ENCODE measurements at regions not wholly inside any gene's neighbourhood (a gene's known extent, or its start where the extent isn't known, plus 50 kb on each side); places are given as distances from the start of the nearest gene placed in this dataset.
"Not testable (repeated sequence)": the region's sequence is repeated elsewhere in the genome, so short reads cannot be mapped to it uniquely, and the experiment has no call there.

- no peak for DNase-seq
Measured at GRCh38 chr20:30593572-30593971, 663.9 kb upstream of the DEFB115 start.

- no peak for DNase-seq
Measured at GRCh38 chr20:30594112-30594511, 663.4 kb upstream of the DEFB115 start.

GRCh38 chr20:30595698-30596097, 661.8 kb upstream of the DEFB115 start:
- no peak for DNase-seq

GRCh38 chr20:30597429-30597828, 660.0 kb upstream of the DEFB115 start:
- DNase-seq, result not testable (repeated sequence)

- DNase-seq, result no peak
Measured at GRCh38 chr20:30598460-30599230, 658.8 kb upstream of the DEFB115 start.

- DNase-seq, result no peak
Measured at GRCh38 chr20:30599990-30600389, 657.5 kb upstream of the DEFB115 start.

- no peak for DNase-seq
Measured at GRCh38 chr20:30601974-30602373, 655.5 kb upstream of the DEFB115 start.

- DNase-seq, result no peak
Measured at GRCh38 chr20:30602424-30602823, 655.0 kb upstream of the DEFB115 start.

- no peak for DNase-seq
Measured at GRCh38 chr20:30606990-30607389, 650.5 kb upstream of the DEFB115 start.

- no peak for DNase-seq
Measured at GRCh38 chr20:30610029-30610693, 647.3 kb upstream of the DEFB115 start.

- no peak for DNase-seq
Measured at GRCh38 chr20:30610751-30611150, 646.7 kb upstream of the DEFB115 start.

GRCh38 chr20:30611239-30611984, 646.1 kb upstream of the DEFB115 start:
- no peak for DNase-seq

GRCh38 chr20:30612344-30612743, 645.1 kb upstream of the DEFB115 start:
- DNase-seq, result no peak

- not testable (repeated sequence) for DNase-seq
Measured at GRCh38 chr20:30621346-30621745, 636.1 kb upstream of the DEFB115 start.

- not testable (repeated sequence) for DNase-seq
Measured at GRCh38 chr20:30624310-30624709, 633.2 kb upstream of the DEFB115 start.

GRCh38 chr20:30629376-30629775, 628.1 kb upstream of the DEFB115 start:
- not testable (repeated sequence) for DNase-seq

GRCh38 chr20:30630761-30631160, 626.7 kb upstream of the DEFB115 start:
- DNase-seq, result no peak

- DNase-seq, result not testable (repeated sequence)
Measured at GRCh38 chr20:30631261-30631789, 626.1 kb upstream of the DEFB115 start.

GRCh38 chr20:30632773-30633172, 624.7 kb upstream of the DEFB115 start:
- not testable (repeated sequence) for DNase-seq

GRCh38 chr20:30641522-30641921, 615.9 kb upstream of the DEFB115 start:
- not testable (repeated sequence) for DNase-seq

- DNase-seq, result not testable (repeated sequence)
Measured at GRCh38 chr20:30660982-30661381, 596.5 kb upstream of the DEFB115 start.

- not testable (repeated sequence) for DNase-seq
Measured at GRCh38 chr20:30668418-30668817, 589.0 kb upstream of the DEFB115 start.

Measured in T-helper 2 cell (primary cell).